GM12878 (cell line): ENCODE measurements at regions not wholly inside any gene's neighbourhood (a gene's known extent, or its start where the extent isn't known, plus 50 kb on each side); places are given as distances from the start of the nearest gene placed in this dataset.

Experiments used
- EP300 ChIP-seq, 2 experiments: fragments of 150-350 bp in 1 of 2; IDR thresholded peaks; 2 replicates each; pipeline ENCODE4 v1.6.1; 2011 to 2012; ENCODE audit warnings: low read depth in 2 of 2, low read length in 2 of 2, borderline replicate concordance in 1 of 2, improper control_type of control experiment in 1 of 2, inconsistent platforms in 1 of 2; ENCODE audit not compliant: control insufficient read depth in 1 of 2
- EZH2 ChIP-seq: IDR thresholded peaks from 2 replicates; pipeline ENCODE4 v1.6.1; 2012; ENCODE audit warnings: low read depth, mild to moderate bottlenecking, control low read depth, inconsistent platforms, low read length, borderline replicate concordance; ENCODE audit not compliant: control insufficient read depth
- NFIC ChIP-seq: IDR thresholded peaks from 2 replicates; pipeline ENCODE4 v1.6.1; 2012; ENCODE audit warnings: low read depth, mild to moderate bottlenecking, inconsistent platforms, low read length, moderate library complexity
- RFX5 ChIP-seq: IDR thresholded peaks from 2 replicates; pipeline ENCODE4 v1.6.1; 2011; ENCODE audit warnings: low read depth, low read length, improper control_type of control experiment
- SKIL ChIP-seq: fragments of 450-650 bp; IDR thresholded peaks from 2 replicates; pipeline ENCODE4 v1.6.1; 2017; ENCODE audit warnings: mild to moderate bottlenecking, low read depth, inconsistent platforms; ENCODE audit not compliant: poor library complexity, severe bottlenecking
- TBL1XR1 ChIP-seq: IDR thresholded peaks from 2 replicates; pipeline ENCODE4 v1.6.1; 2012; ENCODE audit warnings: low read depth, low read length, improper control_type of control experiment
- ZNF24 ChIP-seq: fragments of 450-650 bp; IDR thresholded peaks from 2 replicates; pipeline ENCODE4 v1.6.1; 2017; ENCODE audit warnings: antibody characterized with exemption, mild to moderate bottlenecking
- ZZZ3 ChIP-seq: IDR thresholded peaks from 2 replicates; pipeline ENCODE4 v1.6.1; 2011; ENCODE audit warnings: low read depth; ENCODE audit not compliant: control insufficient read depth, insufficient read length
- TF ChIP-seq, protein P1 (sequence below): fragments of 150-350 bp; IDR thresholded peaks from 2 replicates; pipeline ENCODE4 v1.6.1; 2016; ENCODE audit warnings: low read depth, low read length
- TF ChIP-seq, protein P2 (sequence below): IDR thresholded peaks from 2 replicates; pipeline ENCODE4 v1.6.1; 2011; ENCODE audit warnings: low read depth, mild to moderate bottlenecking, low read length, moderate library complexity, borderline replicate concordance; ENCODE audit errors: extremely low read depth

- TF ChIP-seq, protein P1, sequence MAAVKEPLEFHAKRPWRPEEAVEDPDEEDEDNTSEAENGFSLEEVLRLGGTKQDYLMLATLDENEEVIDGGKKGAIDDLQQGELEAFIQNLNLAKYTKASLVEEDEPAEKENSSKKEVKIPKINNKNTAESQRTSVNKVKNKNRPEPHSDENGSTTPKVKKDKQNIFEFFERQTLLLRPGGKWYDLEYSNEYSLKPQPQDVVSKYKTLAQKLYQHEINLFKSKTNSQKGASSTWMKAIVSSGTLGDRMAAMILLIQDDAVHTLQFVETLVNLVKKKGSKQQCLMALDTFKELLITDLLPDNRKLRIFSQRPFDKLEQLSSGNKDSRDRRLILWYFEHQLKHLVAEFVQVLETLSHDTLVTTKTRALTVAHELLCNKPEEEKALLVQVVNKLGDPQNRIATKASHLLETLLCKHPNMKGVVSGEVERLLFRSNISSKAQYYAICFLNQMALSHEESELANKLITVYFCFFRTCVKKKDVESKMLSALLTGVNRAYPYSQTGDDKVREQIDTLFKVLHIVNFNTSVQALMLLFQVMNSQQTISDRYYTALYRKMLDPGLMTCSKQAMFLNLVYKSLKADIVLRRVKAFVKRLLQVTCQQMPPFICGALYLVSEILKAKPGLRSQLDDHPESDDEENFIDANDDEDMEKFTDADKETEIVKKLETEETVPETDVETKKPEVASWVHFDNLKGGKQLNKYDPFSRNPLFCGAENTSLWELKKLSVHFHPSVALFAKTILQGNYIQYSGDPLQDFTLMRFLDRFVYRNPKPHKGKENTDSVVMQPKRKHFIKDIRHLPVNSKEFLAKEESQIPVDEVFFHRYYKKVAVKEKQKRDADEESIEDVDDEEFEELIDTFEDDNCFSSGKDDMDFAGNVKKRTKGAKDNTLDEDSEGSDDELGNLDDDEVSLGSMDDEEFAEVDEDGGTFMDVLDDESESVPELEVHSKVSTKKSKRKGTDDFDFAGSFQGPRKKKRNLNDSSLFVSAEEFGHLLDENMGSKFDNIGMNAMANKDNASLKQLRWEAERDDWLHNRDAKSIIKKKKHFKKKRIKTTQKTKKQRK = no peak
- TF ChIP-seq EZH2 (no peak), SKIL (no peak), ZZZ3 (no peak), TBL1XR1 (no peak), EP300 (IDR thresholded peaks at IDR 0.05; ENCODE audit: borderline replicate concordance in 1 of 2, control insufficient read depth in 1 of 2, low read depth in 2 of 2, low read length in 2 of 2) (no peak), RFX5 (no peak), NFIC (no peak), ZNF24 (no peak)
- TF ChIP-seq, protein P2, sequence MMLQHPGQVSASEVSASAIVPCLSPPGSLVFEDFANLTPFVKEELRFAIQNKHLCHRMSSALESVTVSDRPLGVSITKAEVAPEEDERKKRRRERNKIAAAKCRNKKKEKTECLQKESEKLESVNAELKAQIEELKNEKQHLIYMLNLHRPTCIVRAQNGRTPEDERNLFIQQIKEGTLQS = no peak
Observed at GRCh38 chr10:3605882-3606281, 179.1 kb downstream of the KLF6 start.
